Neural progenitor cell (in vitro differentiated cells): ENCODE measurements at regions not wholly inside any gene's neighbourhood (a gene's known extent, or its start where the extent isn't known, plus 50 kb on each side); places are given as distances from the start of the nearest gene placed in this dataset.

ENCODE experiments used
- EZH2 ChIP-seq: fragments of 200-600 bp; sonication (generic); IDR thresholded peaks from 2 replicates; pipeline ENCODE4 v1.6.1; 2017; ENCODE audit warnings: antibody characterized with exemption, mild to moderate bottlenecking, moderate library complexity
- EZH2phosphoT487 ChIP-seq: fragments of 200-600 bp; sonication (generic); IDR thresholded peaks from 2 replicates; pipeline ENCODE4 v1.6.1; 2017; ENCODE audit warnings: antibody characterized with exemption
- TF ChIP-seq, protein P1 (sequence below): fragments of 200-600 bp; sonication (generic); IDR thresholded peaks from 2 replicates; pipeline ENCODE4 v1.5.1; 2017; ENCODE audit warnings: antibody characterized with exemption, mild to moderate bottlenecking

DNA sequence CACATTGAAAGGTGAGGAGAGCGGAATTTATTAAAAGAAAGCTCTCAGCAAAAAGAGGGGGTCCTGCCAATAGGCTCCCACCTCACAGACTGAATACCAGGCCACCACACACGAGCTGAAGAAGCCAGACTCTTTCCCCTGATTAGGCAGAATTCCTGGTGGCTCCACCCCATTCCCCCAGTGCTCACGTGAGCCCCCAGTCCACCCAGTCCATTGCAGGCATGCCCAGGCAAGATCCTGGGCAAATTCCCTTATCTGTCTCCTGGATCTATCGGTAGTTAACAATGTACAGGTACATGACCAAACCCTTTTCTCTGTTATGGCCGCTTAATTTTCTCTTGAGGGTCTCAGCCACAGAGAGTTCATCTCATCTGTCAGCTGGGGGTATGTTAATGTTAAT lies 54.6 kb upstream of the BTG3 start:
- no peak for TF ChIP-seq EZH2
- TF ChIP-seq, protein P1, sequence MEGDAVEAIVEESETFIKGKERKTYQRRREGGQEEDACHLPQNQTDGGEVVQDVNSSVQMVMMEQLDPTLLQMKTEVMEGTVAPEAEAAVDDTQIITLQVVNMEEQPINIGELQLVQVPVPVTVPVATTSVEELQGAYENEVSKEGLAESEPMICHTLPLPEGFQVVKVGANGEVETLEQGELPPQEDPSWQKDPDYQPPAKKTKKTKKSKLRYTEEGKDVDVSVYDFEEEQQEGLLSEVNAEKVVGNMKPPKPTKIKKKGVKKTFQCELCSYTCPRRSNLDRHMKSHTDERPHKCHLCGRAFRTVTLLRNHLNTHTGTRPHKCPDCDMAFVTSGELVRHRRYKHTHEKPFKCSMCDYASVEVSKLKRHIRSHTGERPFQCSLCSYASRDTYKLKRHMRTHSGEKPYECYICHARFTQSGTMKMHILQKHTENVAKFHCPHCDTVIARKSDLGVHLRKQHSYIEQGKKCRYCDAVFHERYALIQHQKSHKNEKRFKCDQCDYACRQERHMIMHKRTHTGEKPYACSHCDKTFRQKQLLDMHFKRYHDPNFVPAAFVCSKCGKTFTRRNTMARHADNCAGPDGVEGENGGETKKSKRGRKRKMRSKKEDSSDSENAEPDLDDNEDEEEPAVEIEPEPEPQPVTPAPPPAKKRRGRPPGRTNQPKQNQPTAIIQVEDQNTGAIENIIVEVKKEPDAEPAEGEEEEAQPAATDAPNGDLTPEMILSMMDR: no peak
- no peak for TF ChIP-seq EZH2phosphoT487
